GM12878 (cell line): ENCODE measurements at regions not wholly inside any gene's neighbourhood (a gene's known extent, or its start where the extent isn't known, plus 50 kb on each side); places are given as distances from the start of the nearest gene placed in this dataset.

Experiments used
- ATAC-seq: fragments of 200-7000 bp; cut with Tn5 transposase; 3 replicates; pipeline ENCODE4 v1.9.1; 2020; ENCODE audit warnings: mild to moderate bottlenecking, moderate library complexity
- BruUV-seq: library from RNA; stranded (reverse); fragments of 400-500 nt; replicated peaks from 2 replicates; lab custom pipeline; 2021; lab: Mats Ljungman, UMichigan
- CTCF ChIA-PET: fragments of 300-600 bp; sonication (Branson Sonifier 250); formaldehyde crosslinking; extraction: SDS; loops from one replicate; lab custom pipeline; 2021; ENCODE audit warnings: inconsistent platforms; lab: Yijun Ruan, JAX
- POLR2A ChIA-PET: fragments of 350-600 bp; formaldehyde crosslinking; extraction: SDS; loops from one replicate; lab custom pipeline; 2021; ENCODE audit warnings: inconsistent platforms; lab: Charles Lee
- RAD21 ChIA-PET: fragments of 300-600 bp; sonication (Branson Sonifier 250); formaldehyde crosslinking; loops from one replicate; lab custom pipeline; 2023; ENCODE audit warnings: antibody characterized with exemption; ENCODE audit not compliant: unreplicated experiment; lab: Charles Lee
- SMC1A ChIA-PET: fragments of 300-600 bp; sonication (Branson Sonifier 250); formaldehyde crosslinking; loops from one replicate; lab custom pipeline; 2023; ENCODE audit not compliant: unreplicated experiment, uncharacterized antibody; lab: Charles Lee
- DNase-seq: peaks from one replicate; pipeline ENCODE4 v3.0.0-alpha.2; 2011; ENCODE audit warnings: low read depth, low spot score
- FAIRE-seq: peaks from 3 replicates; lab custom pipeline; 2011; peaks lifted over from hg19 to GRCh38; lab: Jason Lieb, UNC
- H2AFZ ChIP-seq: 2 replicates; pipeline ENCODE4 v1.6.0; 2011; ENCODE audit warnings: low read depth, low read length, control low read depth; ENCODE audit not compliant: control insufficient read depth
- H3K27ac ChIP-seq: 2 replicates; pipeline ENCODE4 v1.5.1; 2011; ENCODE audit warnings: control low read depth; ENCODE audit not compliant: control insufficient read depth, insufficient read depth
- H3K27me3 ChIP-seq, 2 experiments: replicated peaks in 1 of 2; 2 replicates each; pipeline versions ENCODE4 v1.6.0 to v1.6.1; 2011; ENCODE audit warnings: low read length in 1 of 2; ENCODE audit not compliant: control insufficient read depth in 2 of 2, insufficient read depth in 2 of 2
- H3K36me3 ChIP-seq, 2 experiments: 2 replicates each; pipeline ENCODE4 v1.5.1; 2011; ENCODE audit warnings: low read length in 1 of 2; ENCODE audit not compliant: control insufficient read depth in 2 of 2, insufficient read depth in 2 of 2
- H3K4me1 ChIP-seq: 2 replicates; pipeline ENCODE4 v1.6.1; 2011; ENCODE audit warnings: mild to moderate bottlenecking, low read length, moderate library complexity, mixed read lengths; ENCODE audit not compliant: control insufficient read depth, insufficient read depth
- H3K4me2 ChIP-seq: 2 replicates; pipeline ENCODE4 v1.6.0; 2011; ENCODE audit warnings: control low read depth; ENCODE audit not compliant: control insufficient read depth, insufficient read depth
- H3K4me3 ChIP-seq: fragments of 200-600 bp; sonication (generic); 2 replicates; pipeline ENCODE4 v1.5.1; 2016
- H3K79me2 ChIP-seq: 2 replicates; pipeline ENCODE4 v1.6.0; 2011; ENCODE audit warnings: low read length; ENCODE audit not compliant: control insufficient read depth, insufficient read depth
- H3K9ac ChIP-seq: 2 replicates; pipeline ENCODE4 v1.8.0; 2011; ENCODE audit warnings: low read length, control low read depth, mixed read lengths; ENCODE audit not compliant: control insufficient read depth, insufficient read depth
- H3K9me3 ChIP-seq: replicated peaks from 3 replicates; pipeline ENCODE4 v1.5.1; 2011; ENCODE audit warnings: mild to moderate bottlenecking, low read length; ENCODE audit not compliant: control insufficient read depth, insufficient read depth
- H4K20me1 ChIP-seq: 2 replicates; pipeline ENCODE4 v1.6.0; 2011; ENCODE audit not compliant: control insufficient read depth, insufficient read depth
- ATF2 ChIP-seq: IDR thresholded peaks from 2 replicates; pipeline ENCODE4 v1.6.1; 2012; ENCODE audit warnings: low read length, inconsistent platforms
- FOXK2 ChIP-seq: fragments of 450-650 bp; IDR thresholded peaks from 2 replicates; pipeline ENCODE4 v1.6.1; 2017; ENCODE audit warnings: mild to moderate bottlenecking, moderate library complexity
- HDAC6 ChIP-seq: fragments of 200-600 bp; sonication (generic); IDR thresholded peaks from one replicate; pipeline ENCODE4 v1.8.0; 2017; ENCODE audit warnings: antibody characterized with exemption; ENCODE audit not compliant: unreplicated experiment
- IRF5 ChIP-seq: fragments of 450-650 bp; IDR thresholded peaks from 2 replicates; pipeline ENCODE4 v1.6.1; 2017; ENCODE audit warnings: borderline replicate concordance
- KDM1A ChIP-seq: fragments of 200-600 bp; sonication (generic); IDR thresholded peaks from 2 replicates; pipeline ENCODE4 v1.6.1; 2016; ENCODE audit warnings: borderline replicate concordance
- NKRF ChIP-seq: fragments of 450-650 bp; conservative IDR thresholded peaks from 2 replicates; pipeline ENCODE4 v1.6.1; 2017; ENCODE audit warnings: mild to moderate bottlenecking, moderate library complexity
- PBX3 ChIP-seq: IDR thresholded peaks from 2 replicates; pipeline ENCODE4 v1.6.1; 2011; ENCODE audit warnings: mild to moderate bottlenecking, low read depth, low read length, moderate library complexity; ENCODE audit not compliant: insufficient replicate concordance
- RAD21 ChIP-seq: IDR thresholded peaks from 2 replicates; pipeline ENCODE4 v1.6.1; 2011; ENCODE audit warnings: mild to moderate bottlenecking, low read depth, low read length, moderate library complexity; ENCODE audit not compliant: insufficient read depth
- SMAD1 ChIP-seq: fragments of 450-650 bp; IDR thresholded peaks from 2 replicates; pipeline ENCODE4 v1.6.1; 2018; ENCODE audit warnings: mild to moderate bottlenecking, low read depth; ENCODE audit not compliant: partially characterized antibody
- SP1 ChIP-seq: IDR thresholded peaks from one replicate; pipeline ENCODE4 v1.6.1; 2011; ENCODE audit warnings: low read depth, low read length
- SPI1 ChIP-seq: IDR thresholded peaks from 2 replicates; pipeline ENCODE4 v1.6.1; 2011; ENCODE audit warnings: low read depth, mild to moderate bottlenecking, low read length, moderate library complexity, borderline replicate concordance; ENCODE audit not compliant: insufficient read depth
- STAT3 ChIP-seq: IDR thresholded peaks from 2 replicates; pipeline ENCODE4 v1.6.1; 2011; ENCODE audit warnings: low read depth, low read length, improper control_type of control experiment
- SUPT20H ChIP-seq: IDR thresholded peaks from 2 replicates; pipeline ENCODE4 v1.6.1; 2011; ENCODE audit warnings: low read depth, mild to moderate bottlenecking, low read length, moderate library complexity, borderline replicate concordance; ENCODE audit not compliant: control insufficient read depth
- TAF1 ChIP-seq: IDR thresholded peaks from 2 replicates; pipeline ENCODE4 v1.6.1; 2011; ENCODE audit warnings: mild to moderate bottlenecking, low read depth, low read length, borderline replicate concordance
- ZBTB33 ChIP-seq: fragments of 450-650 bp; IDR thresholded peaks from 2 replicates; pipeline ENCODE4 v1.6.1; 2017; ENCODE audit warnings: mild to moderate bottlenecking
- WGBS: methylation state at CpG from one replicate; pipeline ENCODE4 v1.1.6; 2016; ENCODE audit warnings: low lambda C conversion rate; ENCODE audit not compliant: insufficient replicate concordance, insufficient coverage; ENCODE audit errors: missing lambda C conversion rate; 5-methylcytosine and 5-hydroxymethylcytosine counted together
- in situ Hi-C: fragments of 300-500 bp; cut with MboI; formaldehyde crosslinking; loops from 9 replicates; pipeline ENCODE4 v1.14.3; 2018; ENCODE audit warnings: mixed read lengths
- intact Hi-C: fragments of 100-400 bp; cut with micrococcal nuclease; formaldehyde crosslinking; loops from one replicate; pipeline ENCODE4 v1.14.2; 2022; ENCODE audit not compliant: unreplicated experiment

GRCh38 chr1:59022199-59022598, 238.4 kb upstream of the JUN start:
- CTCF ChIA-PET: interaction anchor here (0.6 to 1.7 kb wide), 2 partner anchors 10 to 35 kb away, joined by 4 to 7 read pairs; no protein-coding TSS in a partner anchor
- Histone ChIP-seq H3K79me2 (no peaks in the 10 kb centered on the region), H3K4me1 (peaks cover 34% of the 10 kb centered on the region), H3K27ac (no peak overlapping the region), H3K27me3 (no peaks in the 10 kb centered on the region), H3K9me3 (no peaks in the 10 kb centered on the region; the same call in 2 of the 3 replicates), H3K9ac (no peak overlapping the region), H4K20me1 (no peaks in the 10 kb centered on the region), H3K36me3 (no peaks in the 10 kb centered on the region), H3K4me2 (no peak overlapping the region), H2AFZ (no peak overlapping the region), H3K4me3 (no peak overlapping the region)
- POLR2A ChIA-PET: interaction anchor here (0.6 to 2.7 kb wide), 2 partner anchors 10 to 309 kb away, joined by 3 to 14 read pairs; no protein-coding TSS in a partner anchor
- no peak for ATAC-seq
- FAIRE-seq: no peak
- DNase-seq: no peak
- RAD21 ChIA-PET: interaction anchor here (0.9 to 2.2 kb wide), 4 partner anchors 10 to 678 kb away, joined by 3 to 13 read pairs (median 4); partner anchors contain the start of gene JUN
- in situ Hi-C loops (no loop called here), intact Hi-C loops (loop anchor here (5.0 to 10.0 kb wide), 3 partner anchors 120 to 675 kb away; partner anchors contain the start of gene FGGY)
- SMC1A ChIA-PET: interaction anchor here (0.6 to 2.6 kb wide), 7 partner anchors 10 to 206 kb away, joined by 3 to 24 read pairs (median 3); no protein-coding TSS in a partner anchor
- no TSS peak for BruUV-seq
- WGBS: 100% methylated on average over 3 of the region's 3 CpGs
- TF ChIP-seq SUPT20H (no peak), IRF5 (no peak), TAF1 (no peak), SMAD1 (no peak), ATF2 (no peak), FOXK2 (no peak), STAT3 (no peak), HDAC6 (no peak), PBX3 (no peak), SP1 (no peak), ZBTB33 (no peak), KDM1A (no peak), NKRF (no peak), SPI1 (no peak), RAD21 (no peak)
